ENCODE measurements at regions not wholly inside any gene's neighbourhood (a gene's known extent, or its start where the extent isn't known, plus 50 kb on each side); places are given as distances from the start of the nearest gene placed in this dataset.

GRCh38 chr9:115398996-115399395 lies 281.0 kb upstream of the TNC start:
- Mint-ChIP-seq H3K27ac (no peak overlapping the region), H3K4me1 (peaks cover 23 to 29% of the 10 kb centered on the region in 2 experiments), H3K27me3 (ENCODE audit: low read depth) (no peaks in the 10 kb centered on the region), H3K9me3 (peaks cover 0 to 4% of the 10 kb centered on the region in 2 experiments; a peak in 2 of 5 replicates), H3K36me3 (ENCODE audit: insufficient read depth in 1 of 3, low read depth in 3 of 3) (peaks cover 1 to 6% (median 2%) of the 10 kb centered on the region in 3 experiments; a peak in 4 of 7 replicates), H3K4me3 (no peak overlapping the region)
- Histone ChIP-seq H3K23ac (ENCODE audit: insufficient read length, low read depth, low read length) (no peak overlapping the region), H3K4me1 (ENCODE audit: insufficient read depth, low read length) (peaks cover 15% of the 10 kb centered on the region), H4K8ac (replicated peaks; ENCODE audit: insufficient read length, low read depth, low read length) (no peak overlapping the region), H4K20me1 (ENCODE audit: control insufficient read depth, insufficient read depth, insufficient read length) (no peaks in the 10 kb centered on the region), H3K9ac (ENCODE audit: extremely low read depth, insufficient read length, low read length) (no peak overlapping the region), H3K4ac (ENCODE audit: low read depth, low read length) (no peak overlapping the region), H3K14ac (ENCODE audit: insufficient read depth, low read length) (no peak overlapping the region), H2AFZ (ENCODE audit: low read length) (no peak overlapping the region), H3K79me1 (ENCODE audit: insufficient read depth, low read depth, low read length, poor library complexity, severe bottlenecking) (no peaks in the 10 kb centered on the region), H2BK15ac (ENCODE audit: low read depth, low read length) (no peak overlapping the region), H4K91ac (ENCODE audit: insufficient read length, low read depth, low read length) (no peak overlapping the region), H2BK20ac (ENCODE audit: low read depth, low read length, poor library complexity, severe bottlenecking) (no peak overlapping the region), H3K56ac (ENCODE audit: insufficient read length, low read depth, low read length) (no peak overlapping the region), H3K9me3 (ENCODE audit: control insufficient read depth, low read depth, low read length) (no peaks in the 10 kb centered on the region), H3K27ac (ENCODE audit: insufficient read length, low read depth, low read length) (no peak overlapping the region), H2BK12ac (ENCODE audit: insufficient read length, low read depth, low read length) (no peak overlapping the region), H3K18ac (ENCODE audit: insufficient read length, low read depth, low read length) (no peak overlapping the region), H2BK120ac (ENCODE audit: low read depth, low read length, poor library complexity, severe bottlenecking) (no peak overlapping the region), H3K23me2 (ENCODE audit: insufficient read length, low read depth, low read length, poor library complexity, severe bottlenecking) (no peaks in the 10 kb centered on the region), H3T11ph (ENCODE audit: low read length) (no peak overlapping the region), H3K27me3 (ENCODE audit: insufficient read depth, low read length) (no peaks in the 10 kb centered on the region), H2AK5ac (ENCODE audit: insufficient read length, low read length) (no peak overlapping the region), H3K4me2 (ENCODE audit: insufficient read depth, insufficient read length, low read length) (no peak overlapping the region), H2BK5ac (ENCODE audit: insufficient read length, low read length) (no peak overlapping the region), H4K5ac (ENCODE audit: insufficient read length, low read depth, low read length) (no peak overlapping the region), H3K79me2 (ENCODE audit: insufficient read depth, low read length) (no peaks in the 10 kb centered on the region)
- no peak for DNase-seq
- WGBS (ENCODE audit: extremely low coverage, insufficient read length, low lambda C conversion rate), result no CpG with 5 or more reads among the region's 1 CpG
- TF ChIP-seq CTCF (conservative IDR thresholded peaks at IDR 0.05), result no peak
